Fibroblast of peridontal ligament (primary cell): ENCODE measurements at regions not wholly inside any gene's neighbourhood (a gene's known extent, or its start where the extent isn't known, plus 50 kb on each side); places are given as distances from the start of the nearest gene placed in this dataset.
"Not testable (repeated sequence)": the region's sequence is repeated elsewhere in the genome, so short reads cannot be mapped to it uniquely, and the experiment has no call there.

Experiments
- DNase-seq: peaks from one replicate; pipeline ENCODE4 v3.0.0-alpha.2; 2010; ENCODE audit errors: extremely low read depth

- no peak for DNase-seq
Measured at GRCh38 chr2:221915926-221916325, 343.8 kb upstream of the EPHA4 start.

- no peak for DNase-seq
Measured at GRCh38 chr2:221914334-221914880, 342.3 kb upstream of the EPHA4 start.

- DNase-seq = no peak
Measured at GRCh38 chr2:221911890-221912289, 339.8 kb upstream of the EPHA4 start.

- DNase-seq = no peak
Measured at GRCh38 chr2:221911321-221911720, 339.2 kb upstream of the EPHA4 start.

GRCh38 chr2:221908518-221908917 lies 336.4 kb upstream of the EPHA4 start:
- DNase-seq = no peak

- no peak for DNase-seq
Measured at GRCh38 chr2:221897718-221898117, 325.6 kb upstream of the EPHA4 start.

GRCh38 chr2:221896505-221897151 lies 324.5 kb upstream of the EPHA4 start:
- no peak for DNase-seq

- no peak for DNase-seq
Measured at GRCh38 chr2:221895366-221896121, 323.4 kb upstream of the EPHA4 start.

- DNase-seq = no peak
Measured at GRCh38 chr2:221893501-221893900, 321.4 kb upstream of the EPHA4 start.

- DNase-seq = not testable (repeated sequence)
Measured at GRCh38 chr2:221892006-221892405, 319.9 kb upstream of the EPHA4 start.

GRCh38 chr2:221883976-221884375 lies 311.9 kb upstream of the EPHA4 start:
- no peak for DNase-seq

GRCh38 chr2:221876016-221876415 lies 303.9 kb upstream of the EPHA4 start:
- DNase-seq = no peak

GRCh38 chr2:221874444-221874843 lies 302.3 kb upstream of the EPHA4 start:
- no peak for DNase-seq

- no peak for DNase-seq
Measured at GRCh38 chr2:221857719-221858118, 285.6 kb upstream of the EPHA4 start.

- no peak for DNase-seq
Measured at GRCh38 chr2:221853297-221853696, 281.2 kb upstream of the EPHA4 start.

- no peak for DNase-seq
Measured at GRCh38 chr2:221851531-221852045, 279.5 kb upstream of the EPHA4 start.

GRCh38 chr2:221850076-221850475 lies 278.0 kb upstream of the EPHA4 start:
- DNase-seq = no peak

GRCh38 chr2:221848286-221848685 lies 276.2 kb upstream of the EPHA4 start:
- no peak for DNase-seq

GRCh38 chr2:221845021-221845365 lies 272.9 kb upstream of the EPHA4 start:
- DNase-seq = no peak

GRCh38 chr2:221844212-221845020 lies 272.3 kb upstream of the EPHA4 start:
- DNase-seq = no peak

GRCh38 chr2:221836095-221836494 lies 264.0 kb upstream of the EPHA4 start:
- DNase-seq = no peak

GRCh38 chr2:221833966-221834365 lies 261.9 kb upstream of the EPHA4 start:
- no peak for DNase-seq
